SHP77 (cell line): ENCODE measurements at regions not wholly inside any gene's neighbourhood (a gene's known extent, or its start where the extent isn't known, plus 50 kb on each side); places are given as distances from the start of the nearest gene placed in this dataset.
"Not testable (repeated sequence)": the region's sequence is repeated elsewhere in the genome, so short reads cannot be mapped to it uniquely, and the experiment has no call there.

Experiments
- DNase-seq, 2 experiments: peaks; one replicate each; lab custom pipeline; 2025; lab: John Stamatoyannopoulos, UW

DNA sequence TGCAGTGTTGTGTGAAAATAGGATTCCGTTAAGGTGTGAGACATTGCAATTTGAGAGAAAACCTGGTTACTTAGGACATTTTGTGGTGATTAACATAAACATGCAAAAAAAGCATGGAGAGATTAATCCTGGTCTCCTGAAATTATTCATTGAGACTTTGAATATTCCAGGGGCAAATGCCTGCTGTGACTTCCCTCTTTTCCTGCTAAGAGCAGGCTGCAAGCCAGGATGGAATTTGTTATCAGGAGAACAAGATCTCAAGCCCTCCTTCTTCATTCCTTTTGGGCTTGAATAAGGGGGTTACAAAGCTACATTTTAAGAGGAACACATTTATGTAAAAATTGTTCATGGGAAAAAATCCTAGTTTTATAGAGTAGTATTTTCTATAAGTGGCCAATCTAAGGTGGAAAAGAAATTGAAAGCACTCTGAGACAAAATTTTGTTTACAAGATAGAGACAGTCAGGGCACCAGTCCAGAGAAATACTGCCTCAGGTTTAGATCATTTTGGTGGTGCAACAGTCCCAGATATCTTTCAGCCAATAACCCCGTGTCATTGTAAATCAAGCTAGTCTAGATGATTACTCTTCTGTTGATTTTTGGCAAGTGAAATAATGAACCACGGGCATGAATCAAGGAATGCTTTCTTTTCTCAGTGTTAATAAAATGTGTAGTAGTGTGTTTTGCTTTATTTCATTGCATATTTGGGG, 1528.3 kb upstream of the AGA start:
- DNase-seq = no peak

DNA sequence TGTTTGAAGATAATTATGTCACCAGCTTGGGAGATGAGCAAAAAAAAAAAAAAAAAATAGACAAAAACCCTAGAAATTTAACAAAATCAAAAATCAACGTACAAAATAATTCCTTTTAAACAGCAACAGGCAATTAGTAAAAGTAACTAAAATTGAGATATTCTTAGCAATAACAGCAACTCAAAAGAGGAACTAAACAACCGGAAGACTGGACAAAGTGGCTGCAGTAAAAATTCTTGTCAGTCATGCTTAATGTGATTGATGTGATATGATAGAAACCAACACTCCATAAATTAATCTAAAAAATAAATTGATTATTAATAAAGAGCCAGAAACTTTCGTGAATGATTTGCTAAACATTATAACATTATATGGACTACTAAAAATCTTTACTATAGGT, 1534.6 kb upstream of the AGA start:
- DNase-seq = no peak

DNA sequence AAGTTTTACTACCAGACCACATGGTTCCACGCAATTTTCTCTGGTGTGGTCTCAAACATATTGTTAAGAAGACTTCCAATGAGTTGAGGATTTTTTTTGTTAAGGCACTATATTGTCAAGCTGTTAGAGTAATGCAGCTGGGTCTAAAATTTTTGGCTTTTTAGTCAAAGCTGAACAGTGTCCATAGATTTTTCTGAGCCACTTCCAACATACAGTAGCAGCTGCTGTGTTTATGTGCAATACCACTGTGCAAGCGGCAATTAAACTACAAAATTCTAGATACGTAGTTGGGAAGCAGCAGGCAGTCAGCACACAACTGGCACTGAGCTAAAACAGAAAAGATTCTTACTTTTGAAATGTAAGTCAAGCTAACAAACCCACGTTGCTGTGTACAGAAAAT, 1551.1 kb upstream of the AGA start:
- no peak for DNase-seq

DNA sequence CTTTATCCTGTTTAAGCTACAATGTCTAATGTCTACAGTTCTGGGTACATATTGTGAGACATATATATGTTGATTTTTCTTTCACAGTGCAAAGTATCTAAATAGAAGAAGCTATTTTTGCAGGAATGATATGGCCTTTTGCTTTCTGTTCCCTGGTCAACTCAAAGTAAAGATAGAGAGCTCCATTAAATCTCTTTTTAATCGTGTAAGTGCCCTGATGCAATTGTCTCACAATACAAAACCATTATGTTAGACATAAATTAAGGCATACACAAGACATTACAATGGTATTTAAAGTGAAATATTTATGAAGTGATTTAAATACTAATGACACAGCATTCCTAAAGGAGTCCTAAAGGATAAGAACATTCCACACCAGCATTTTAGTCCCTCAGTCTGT, 1559.7 kb upstream of the AGA start:
- no peak for DNase-seq

DNA sequence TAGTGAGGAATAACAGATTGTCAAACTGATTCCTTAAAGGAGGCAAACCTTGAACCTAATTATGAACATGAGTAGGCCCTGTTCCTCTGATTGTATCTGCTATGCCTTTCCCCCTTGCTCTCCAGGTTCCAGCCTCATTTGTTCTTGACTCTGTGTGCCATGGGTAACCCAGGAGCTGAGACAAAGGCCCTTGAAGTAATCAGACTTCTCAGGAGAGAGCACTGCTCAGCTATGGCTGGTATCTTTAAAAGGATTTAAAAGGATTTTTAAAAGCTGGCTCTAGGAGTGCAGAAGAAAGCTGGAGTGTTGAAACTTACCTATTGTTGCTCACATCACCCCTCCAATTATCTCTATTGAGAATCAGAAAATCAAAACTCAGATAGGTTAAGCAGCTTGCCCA, 1565.5 kb upstream of the AGA start:
- DNase-seq = no peak

DNA sequence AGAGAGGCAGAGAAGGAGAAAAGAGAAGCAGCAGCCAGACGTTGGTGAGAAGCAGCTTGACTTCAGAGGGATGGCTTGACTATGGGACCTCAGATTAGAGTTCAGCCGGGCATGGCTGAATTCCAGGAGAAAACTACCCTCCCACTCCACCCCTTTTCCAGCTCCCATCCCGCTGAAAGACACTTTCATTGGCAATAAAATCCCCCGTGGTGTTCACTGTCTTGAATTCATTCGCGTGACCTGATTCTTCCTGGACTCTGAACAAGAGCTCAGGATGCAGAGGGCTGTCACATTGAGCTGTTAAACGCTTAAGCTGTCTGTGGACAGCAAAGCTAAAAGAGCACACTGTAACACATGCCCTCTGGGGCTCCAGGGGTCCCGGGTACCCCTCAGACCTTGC, 1575.3 kb upstream of the AGA start:
- no peak for DNase-seq

DNA sequence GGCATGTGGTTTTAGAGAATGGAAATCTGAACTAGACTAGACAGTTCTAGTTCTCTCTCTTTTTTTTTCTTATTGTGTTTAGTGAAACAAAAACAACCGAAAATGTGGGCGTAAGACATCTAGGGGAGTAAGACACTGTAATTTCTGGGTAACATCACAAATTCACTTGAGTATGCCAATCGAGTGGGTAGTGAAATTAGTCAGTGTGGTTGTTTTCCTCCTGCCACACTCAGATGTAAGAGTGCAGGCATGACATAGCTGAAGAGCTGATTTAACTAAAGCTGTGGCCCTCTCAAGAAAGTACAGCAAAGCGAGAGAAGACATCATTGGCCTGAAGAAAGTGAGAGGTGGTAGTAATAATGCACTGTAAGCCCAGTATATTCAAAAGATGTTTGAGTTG, 1585.3 kb upstream of the AGA start:
- no peak for DNase-seq

DNA sequence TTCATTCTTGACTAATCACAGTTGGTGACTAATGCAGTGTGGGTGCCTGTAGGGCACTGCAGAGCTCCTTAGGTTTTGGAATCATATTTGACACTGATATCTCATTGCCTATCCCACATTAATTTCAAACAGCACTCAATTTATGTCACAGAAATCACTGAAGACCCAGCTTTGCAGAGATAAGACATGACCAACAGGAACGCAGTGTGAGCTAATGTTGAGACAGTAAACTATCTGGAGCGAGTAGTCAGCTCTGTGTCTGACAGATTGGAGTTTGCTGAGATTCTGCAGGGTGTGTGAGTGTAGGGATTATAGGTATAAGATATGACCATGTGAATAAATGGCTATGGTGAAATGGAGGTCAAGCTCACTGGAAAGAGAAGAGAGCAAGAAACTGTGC, 1586.1 kb upstream of the AGA start:
- no peak for DNase-seq

DNA sequence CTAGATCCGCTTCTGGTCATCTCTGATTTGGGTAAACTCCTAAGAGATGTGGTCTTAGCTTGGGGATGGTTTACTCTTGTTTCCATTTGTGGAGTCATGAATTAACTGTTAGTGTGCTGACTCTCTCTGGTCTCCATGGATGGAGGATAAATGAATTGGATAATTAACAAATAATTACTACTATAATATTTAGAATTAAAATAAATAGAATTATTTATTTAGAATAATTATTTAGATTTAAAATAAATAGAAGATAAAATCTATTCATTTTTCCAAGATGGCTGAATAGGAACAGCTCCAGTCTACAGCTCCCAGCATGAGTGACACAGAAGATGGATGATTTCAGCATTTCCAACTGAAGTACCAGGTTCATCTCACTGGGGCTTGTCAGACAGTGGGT, 1587.4 kb upstream of the AGA start:
- DNase-seq = no peak

DNA sequence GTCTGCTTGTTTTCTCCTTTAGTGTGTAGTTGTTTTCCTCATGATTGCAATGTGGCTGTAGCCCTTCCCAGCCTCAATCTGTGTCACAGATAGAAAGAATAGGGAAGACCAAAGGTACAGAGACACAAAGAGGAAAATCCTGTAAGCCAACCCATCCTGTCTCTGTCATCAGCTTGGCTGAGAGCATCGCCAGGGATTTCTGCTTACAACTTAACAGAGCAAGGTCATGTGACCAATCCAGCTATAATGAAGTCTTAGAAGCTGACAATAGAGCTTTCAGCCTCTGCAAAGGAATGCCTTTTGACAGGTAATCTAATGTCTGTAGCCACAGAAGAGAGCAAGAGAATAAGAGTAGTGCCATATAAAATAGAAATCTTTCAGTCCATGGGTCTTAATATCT, 1598.0 kb upstream of the AGA start:
- DNase-seq = no peak

DNA sequence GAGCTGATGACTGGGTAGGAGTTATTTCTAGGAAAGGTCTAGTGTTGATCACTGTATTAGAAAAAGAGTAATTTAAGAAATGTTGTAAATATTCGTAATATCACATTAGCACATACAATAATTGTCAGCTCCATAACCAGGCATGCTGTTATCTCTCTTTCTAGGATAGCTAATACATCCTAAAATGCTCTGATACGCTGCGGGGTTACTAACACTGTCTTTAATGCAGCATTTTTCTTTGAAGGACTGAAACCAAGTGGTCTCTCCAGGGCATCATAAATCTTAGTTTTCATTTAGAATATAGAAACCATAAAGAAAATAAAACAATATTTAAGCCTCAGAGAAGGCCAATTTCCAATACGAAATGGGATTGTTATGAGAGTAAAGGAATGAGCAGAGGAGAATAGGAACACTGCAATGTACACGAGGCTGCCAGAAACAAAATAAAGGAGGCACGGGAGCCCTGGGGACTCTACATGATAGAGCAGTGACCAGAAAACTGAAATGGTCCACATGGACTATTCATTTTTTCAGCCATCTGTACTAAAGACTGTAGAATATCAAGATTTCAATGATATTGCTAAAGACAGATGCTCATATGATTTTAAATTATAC, 1606.7 kb upstream of the AGA start:
- DNase-seq = no peak

DNA sequence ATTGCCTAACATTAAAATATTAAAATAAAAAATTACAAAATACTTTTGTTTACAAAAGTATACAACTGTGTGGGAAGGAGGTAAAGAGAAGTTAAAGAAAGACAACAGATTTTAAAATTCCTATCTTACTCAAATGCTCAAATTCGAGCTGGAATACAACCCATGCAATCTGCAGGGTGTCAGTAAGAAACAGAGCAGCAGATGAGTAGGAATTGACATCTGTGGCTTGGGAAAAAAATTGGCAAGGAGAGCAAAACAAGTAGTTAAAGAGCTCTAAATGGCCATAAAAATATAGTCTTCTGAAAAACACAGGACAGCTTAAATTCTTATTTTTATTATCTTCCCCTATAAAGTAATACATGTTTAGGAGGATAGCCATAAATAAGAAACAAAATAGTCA, 1609.0 kb upstream of the AGA start:
- DNase-seq = no peak

DNA sequence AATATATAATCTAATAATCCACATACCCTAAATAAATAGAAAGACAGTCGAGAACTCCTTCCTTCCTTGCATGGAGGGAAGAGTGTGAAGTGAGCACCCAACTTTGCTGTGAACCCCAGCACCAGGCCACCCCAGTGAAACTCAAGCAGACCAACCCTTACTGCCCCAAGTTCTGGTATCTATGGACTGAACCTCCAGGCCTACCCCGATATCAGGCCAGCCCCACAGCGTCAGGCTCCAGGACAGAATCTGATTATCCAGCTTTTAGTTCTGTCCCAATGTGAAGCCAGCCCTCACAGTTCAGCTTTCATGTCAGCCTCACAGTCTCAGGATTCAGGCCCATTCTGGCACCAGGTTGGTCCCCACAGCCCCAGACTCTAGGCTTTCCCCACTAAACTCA, 1617.2 kb upstream of the AGA start:
- DNase-seq = no peak

DNA sequence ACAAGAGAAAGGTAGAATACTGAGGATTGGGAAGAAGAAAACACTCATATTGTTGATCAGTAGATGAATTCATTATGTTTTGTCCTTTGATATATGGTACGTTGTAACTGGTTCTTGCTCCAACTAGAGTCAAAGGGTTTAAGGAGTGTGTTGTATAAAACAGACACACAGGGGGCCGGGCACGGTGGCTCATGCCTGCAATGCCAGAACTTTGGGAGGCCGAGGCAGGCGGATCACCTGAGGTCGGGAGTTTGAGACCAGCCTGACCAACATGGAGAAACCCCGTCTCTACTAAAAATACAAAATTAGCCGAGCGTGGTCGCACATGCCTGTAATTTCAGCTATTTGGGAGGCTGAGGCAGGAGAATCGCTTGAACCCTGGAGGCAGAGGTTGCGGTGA, 1624.0 kb upstream of the AGA start:
- DNase-seq = not testable (repeated sequence)

DNA sequence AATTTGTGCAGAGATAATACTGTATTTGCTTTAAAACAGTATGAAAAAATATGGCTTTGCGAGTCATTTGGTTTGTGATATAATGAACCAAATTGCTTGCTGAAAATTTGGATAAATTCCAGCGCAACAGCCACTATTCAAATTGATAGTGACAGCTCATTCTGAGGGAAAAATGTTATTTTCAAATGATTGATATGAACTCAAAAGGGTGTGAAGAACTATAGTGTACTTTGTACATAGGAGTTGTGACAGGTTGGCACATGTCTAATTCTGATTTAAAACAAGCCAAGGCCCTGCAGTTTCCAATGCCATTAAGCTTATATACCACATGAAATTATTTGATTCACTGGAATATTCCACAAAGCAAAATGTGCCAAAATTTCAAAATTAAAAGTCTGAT, 1628.9 kb upstream of the AGA start:
- DNase-seq = no peak

DNA sequence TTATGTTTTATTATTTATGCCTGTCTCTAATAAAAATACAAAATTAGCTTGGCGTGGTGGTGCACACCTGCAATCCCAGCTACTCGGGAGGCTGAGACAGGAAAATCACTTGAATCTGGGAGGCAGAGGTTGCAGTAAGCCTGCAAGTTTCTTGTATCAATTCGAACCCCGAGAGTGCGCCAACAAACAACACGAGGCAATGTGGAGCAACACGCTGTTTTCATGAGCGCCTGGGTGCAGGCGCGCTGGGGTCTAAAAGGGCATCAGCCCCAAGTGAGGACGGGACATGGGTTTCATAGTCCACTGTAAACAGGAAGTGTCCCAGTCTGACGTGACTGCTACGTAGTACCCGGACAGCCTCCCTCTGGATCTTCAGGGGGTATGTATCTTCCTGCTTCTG, 1634.6 kb upstream of the AGA start:
- no peak for DNase-seq

DNA sequence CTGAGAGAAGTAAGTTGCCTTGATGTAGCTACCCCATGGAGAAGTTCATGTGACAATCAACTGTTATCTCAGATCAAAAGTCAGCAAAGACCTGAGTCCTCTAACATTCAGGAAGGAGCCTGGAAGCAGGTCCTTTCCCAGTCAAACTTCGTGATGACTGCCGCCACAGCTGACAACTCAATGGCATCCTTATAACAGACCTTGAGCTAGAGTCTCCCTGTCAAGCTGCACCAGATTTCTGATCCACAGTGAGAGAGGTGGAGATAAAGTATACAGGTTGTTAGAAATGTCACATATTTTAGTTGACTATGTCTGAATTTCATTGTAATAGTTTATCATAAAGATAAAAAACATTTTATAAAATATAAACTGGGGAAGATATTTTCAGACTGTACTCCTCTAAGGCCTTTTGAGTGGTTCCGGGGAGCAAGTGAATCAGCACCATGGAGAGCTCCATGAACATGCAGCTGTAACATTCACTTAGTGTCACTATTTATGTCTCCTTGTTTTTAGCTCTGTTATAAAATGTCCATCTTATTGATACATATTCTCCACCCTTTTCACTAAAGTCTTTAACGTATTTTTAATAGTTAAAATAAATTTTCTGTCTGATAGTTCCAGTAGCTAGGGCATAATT, 1653.5 kb upstream of the AGA start:
- no peak for DNase-seq

DNA sequence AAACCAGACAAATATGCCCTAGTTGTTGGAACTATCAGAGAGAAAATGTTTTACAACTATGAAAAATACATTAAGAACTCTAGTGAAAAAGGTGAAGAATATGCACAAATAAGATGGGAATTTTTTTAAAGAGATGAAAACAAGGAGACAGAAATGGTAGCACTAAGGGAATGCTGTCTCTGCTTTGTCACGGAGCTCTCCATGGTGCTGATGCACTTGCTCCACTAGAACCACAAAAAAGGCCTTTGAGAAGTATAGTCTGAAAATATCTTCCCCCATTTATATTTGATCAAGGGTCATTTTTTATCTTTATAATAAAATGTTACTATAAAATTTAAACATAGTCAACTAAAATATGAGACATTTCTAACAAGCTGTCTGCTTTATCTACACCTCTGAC, 1655.5 kb upstream of the AGA start:
- DNase-seq = no peak

DNA sequence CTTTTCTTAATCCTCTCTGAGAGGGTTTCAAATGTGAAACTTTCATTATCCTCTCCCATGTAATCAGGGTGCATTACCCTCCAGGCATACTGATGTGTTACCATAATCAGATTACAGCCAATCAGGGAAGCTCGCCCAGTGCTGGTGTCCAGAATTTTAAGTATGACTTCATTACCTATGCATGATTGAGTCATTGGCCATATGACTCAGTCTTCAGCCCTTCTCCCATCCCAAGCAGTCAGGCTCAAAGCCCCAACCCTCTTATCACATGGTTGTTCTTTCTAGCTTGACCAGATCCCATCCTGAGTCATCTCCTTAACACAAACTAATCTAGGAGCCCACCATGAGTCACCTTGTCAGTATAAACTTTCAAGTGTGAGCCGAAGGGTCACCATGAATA, 1668.1 kb upstream of the AGA start:
- no peak for DNase-seq

DNA sequence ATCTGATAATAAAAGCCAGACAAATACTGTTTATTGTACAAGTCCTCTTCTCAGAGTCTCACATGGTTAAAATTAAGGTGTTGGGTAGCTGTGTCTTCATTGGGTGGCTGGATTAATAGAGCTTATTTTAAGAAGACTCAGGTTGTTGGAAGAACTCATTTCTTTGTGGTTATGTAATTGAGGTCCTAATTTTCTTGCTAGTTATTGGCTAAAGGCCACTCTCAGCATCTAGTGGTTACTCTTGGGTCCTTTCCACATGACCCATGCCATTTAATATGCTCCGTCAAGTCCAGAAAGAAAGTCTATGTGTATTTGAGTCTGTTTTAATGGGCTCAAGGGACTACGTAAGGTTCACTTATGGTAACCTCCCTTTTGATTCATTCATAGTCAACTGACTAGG, 1668.6 kb upstream of the AGA start:
- no peak for DNase-seq

DNA sequence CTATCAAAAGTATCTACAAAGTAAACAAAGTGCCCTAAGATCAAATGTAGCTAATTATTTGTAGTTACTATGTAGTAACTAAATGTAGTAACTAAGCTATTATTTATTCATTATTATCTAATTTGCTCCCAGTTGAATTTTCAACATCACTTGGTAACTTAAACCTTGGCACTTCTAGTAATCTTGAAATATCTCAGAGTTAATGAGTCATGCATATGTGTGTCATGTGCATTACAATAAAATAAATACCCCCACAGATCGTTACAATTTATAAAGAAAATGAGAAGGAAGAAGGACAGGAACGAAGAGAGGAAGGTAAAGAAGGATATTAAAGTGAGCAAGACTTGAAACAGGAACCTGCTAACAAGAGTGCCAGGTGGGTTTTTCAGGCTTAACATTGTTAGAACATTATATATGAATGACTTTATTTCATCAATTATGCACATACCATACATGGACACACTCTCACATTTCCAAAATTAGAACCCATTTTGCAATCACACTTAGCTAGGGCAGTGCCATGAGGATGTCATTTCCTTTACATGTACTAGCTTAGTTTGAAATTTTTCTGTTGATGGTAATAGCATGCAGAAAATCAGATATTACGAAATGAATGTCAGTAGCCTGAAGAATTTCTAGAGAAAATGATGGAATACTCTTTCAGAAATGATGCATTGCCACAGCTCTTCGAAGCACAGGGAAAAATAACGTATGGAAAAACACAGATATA, 1670.4 kb upstream of the AGA start:
- DNase-seq = no peak

DNA sequence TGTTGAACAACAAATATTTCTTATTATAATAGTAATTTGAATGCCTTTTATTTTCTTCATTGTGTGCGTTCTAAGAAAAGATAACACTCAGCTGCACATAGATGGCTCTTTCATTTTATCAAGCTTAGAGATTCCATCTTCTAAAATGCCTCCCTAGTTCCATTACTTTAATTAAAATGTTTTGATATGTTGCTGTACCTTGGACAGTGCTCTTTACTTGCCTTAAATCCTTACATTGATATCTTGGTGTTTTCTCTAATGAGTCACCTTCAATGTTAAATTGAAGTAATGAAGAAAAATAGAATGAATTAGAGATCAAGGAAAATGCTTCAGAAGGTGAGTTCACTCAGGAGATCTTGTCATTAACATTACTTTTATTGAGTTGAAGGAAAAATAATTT, 1672.4 kb upstream of the AGA start:
- no peak for DNase-seq

DNA sequence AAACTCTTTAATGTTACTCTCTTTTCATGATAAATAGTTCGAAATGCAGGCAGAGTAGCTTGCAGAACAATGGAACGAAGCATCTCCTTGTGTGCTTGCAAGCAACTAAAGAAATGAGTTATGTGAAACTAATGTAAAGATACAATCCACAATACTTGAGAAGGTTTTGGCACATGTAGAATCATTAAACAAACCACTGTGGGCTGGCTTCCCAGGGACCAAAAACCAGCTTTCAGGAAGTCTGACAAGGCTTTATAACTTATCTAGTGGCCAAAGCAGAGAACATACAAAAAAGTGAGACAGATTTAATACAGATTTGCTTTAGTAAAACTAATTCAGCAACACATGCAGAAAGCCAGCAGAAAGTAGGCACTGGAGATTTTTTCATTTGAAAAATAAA, 1673.8 kb upstream of the AGA start:
- DNase-seq = no peak
